ENCODE measurements at regions not wholly inside any gene's neighbourhood (a gene's known extent, or its start where the extent isn't known, plus 50 kb on each side); places are given as distances from the start of the nearest gene placed in this dataset.

DNA sequence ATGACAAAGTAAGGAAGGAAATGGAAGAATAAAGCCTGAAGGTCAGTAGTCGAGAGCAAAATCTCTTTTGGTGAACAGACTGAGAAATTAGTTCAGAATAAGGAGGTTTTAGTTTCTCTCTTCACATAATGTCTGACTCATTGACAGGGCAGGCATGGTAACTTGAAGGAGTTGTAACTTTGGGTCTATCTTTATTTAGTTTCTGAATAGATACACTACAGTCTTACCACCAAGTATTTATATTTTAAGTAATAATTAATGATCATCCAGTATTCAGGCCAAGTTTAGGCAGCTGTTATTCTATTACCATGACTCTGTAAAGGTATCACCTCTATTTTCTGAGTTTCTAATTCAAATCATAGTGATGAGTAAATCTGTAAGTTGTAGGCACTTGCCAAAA, 219.9 kb downstream of the SPRY2 start:
- no peak for DNase-seq

GRCh38 chr13:80118506-80118905, 222.4 kb downstream of the SPRY2 start:
- DNase-seq = no peak

GRCh38 chr13:80118099-80118498, 222.8 kb downstream of the SPRY2 start:
- DNase-seq = no peak

DNA sequence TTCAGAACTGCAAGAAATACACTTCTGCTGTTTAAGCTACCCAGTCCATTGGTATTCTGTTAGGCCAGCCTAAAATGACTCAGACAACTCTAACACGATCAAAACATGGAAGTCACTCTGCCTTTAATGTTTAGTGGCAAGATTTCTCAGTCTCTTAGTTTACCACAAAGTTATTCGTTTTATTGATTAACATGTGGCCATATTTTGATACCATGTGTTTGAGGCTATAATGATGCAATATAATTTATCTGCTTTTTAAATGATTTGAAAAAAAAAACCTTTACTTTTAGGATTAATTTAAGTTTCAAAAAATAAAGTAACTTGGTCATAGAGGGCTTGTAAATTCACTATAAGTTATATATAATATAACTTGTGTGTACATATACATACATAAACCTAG, 223.4 kb downstream of the SPRY2 start:
- no peak for DNase-seq

DNA sequence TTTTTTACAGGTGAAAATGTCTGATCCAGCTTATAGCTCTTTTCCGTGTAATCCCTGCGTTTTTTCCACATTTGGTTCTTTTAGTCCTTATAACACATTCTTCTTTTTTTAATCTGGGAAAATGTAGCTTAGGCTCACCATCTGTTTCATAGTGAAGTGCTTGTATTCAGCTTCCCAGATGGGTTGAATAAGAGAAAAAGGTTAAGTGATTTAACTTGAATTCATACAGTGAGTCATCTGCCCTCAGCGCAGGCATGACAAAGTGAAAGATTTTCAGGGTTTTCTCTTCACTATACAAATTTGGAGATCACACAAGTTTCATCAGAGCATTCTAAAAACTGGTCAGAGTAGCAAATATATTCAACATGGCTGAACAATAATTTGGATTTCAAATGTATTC, 224.8 kb downstream of the SPRY2 start:
- no peak for DNase-seq

- DNase-seq = no peak
Observed at GRCh38 chr13:80115616-80116015, 225.3 kb downstream of the SPRY2 start.

- no peak for DNase-seq
Observed at GRCh38 chr13:80113714-80114454, 227.0 kb downstream of the SPRY2 start.

GRCh38 chr13:80109303-80109702, 231.6 kb downstream of the SPRY2 start:
- no peak for DNase-seq

GRCh38 chr13:80105350-80105749, 235.6 kb downstream of the SPRY2 start:
- DNase-seq = no peak

DNA sequence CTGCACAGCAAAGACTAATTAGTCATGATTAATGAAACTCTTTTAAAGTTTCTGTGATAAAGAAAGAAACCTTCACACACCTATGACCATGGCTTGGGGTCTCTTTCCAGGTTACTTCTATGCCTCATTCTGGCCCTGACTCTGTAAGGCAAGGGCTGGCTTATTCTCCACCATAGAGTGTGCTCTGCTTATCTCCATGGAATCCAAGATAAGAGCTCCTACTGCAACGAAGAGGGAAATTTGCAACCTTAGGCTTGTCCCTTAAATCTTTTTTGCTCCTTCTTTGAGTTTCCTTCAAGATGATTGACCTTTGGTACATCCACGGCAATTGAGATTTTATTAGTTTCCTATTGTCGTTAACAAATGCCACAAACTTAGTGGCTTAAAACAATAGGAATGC, 239.9 kb downstream of the SPRY2 start:
- no peak for DNase-seq

GRCh38 chr13:80100636-80101035, 240.3 kb downstream of the SPRY2 start:
- no peak for DNase-seq

- no peak for DNase-seq
Observed at GRCh38 chr13:80097561-80097960, 243.4 kb downstream of the SPRY2 start.

DNA sequence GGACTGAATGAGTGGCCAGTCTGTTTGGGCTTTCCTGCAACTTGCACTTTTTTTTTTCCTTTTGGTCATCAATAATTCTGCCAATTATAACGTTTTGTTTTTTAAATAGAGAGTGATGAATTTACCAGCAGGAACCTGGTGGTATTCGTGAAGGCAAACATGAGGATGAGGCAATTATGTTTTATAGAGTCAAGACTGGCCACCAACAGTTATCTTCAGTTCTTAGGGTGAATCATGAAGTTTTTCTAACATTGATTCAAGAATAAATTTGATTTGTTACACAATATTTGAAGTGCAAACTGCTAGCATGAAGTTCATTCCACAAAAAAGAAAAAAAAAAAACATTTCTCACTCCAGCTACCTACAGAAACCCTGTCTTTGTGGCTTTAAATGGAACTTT, 244.5 kb downstream of the SPRY2 start:
- DNase-seq = no peak

- no peak for DNase-seq
Observed at GRCh38 chr13:80094526-80094925, 246.4 kb downstream of the SPRY2 start.

GRCh38 chr13:80093888-80094287, 247.0 kb downstream of the SPRY2 start:
- no peak for DNase-seq

DNA sequence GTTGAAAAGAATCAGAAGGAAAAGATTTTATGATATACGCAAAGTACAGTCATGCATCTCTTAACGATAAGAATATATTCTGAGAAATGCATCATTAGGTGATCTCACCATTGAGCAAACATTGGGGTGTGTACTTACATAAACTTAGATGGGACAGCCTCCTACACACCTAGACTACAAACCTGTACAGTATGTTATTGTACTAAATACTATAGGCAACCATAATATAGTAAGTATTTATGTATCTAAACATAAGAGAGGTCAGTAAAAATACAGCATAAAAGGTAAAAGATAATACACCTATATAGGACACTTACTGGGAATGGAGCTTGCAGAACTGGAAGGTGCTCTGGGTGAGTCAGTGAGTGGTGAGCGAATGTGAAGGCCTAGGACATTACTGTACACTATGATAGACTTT, 254.6 kb downstream of the SPRY2 start:
- no peak for DNase-seq

- DNase-seq = no peak
Observed at GRCh38 chr13:80083853-80084676, 256.9 kb downstream of the SPRY2 start.

DNA sequence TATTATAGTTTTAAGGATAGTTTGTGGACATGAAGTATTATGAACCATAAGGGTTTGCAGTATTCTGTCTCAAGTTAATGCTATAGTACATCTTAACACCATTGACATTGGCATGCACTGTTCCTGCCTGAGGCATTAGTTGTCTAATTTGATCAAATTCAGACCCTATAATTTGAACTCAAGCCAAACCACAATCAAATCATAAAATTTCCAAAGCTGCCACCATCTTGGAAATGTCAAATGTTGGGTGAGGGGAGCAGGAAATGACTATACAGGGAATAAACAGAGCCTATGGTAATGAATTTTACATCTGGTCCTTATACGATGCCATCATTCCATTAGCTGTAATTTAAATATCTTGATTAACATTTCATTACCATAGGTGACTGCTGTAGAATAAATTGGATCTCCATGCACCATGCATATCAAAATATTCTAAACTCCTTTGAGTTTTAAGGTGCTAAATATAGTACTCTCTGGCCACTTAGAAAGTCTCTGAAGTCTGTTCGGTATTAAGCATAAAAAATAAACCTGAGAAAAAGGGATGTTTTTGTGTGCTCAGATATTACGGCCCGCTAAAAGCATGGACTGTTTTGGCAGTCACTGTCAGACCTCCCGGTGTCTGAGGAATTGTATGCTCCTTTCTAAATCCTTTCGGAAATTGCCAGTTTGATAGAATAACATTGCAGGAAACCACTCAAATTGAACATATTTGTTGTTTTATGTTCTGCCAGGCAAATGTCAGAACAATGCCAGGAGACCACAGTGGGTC, 257.7 kb downstream of the SPRY2 start:
- DNase-seq = no peak

- no peak for DNase-seq
Observed at GRCh38 chr13:80082396-80083080, 258.4 kb downstream of the SPRY2 start.

- DNase-seq = no peak
Observed at GRCh38 chr13:80074811-80075210, 266.1 kb downstream of the SPRY2 start.

DNA sequence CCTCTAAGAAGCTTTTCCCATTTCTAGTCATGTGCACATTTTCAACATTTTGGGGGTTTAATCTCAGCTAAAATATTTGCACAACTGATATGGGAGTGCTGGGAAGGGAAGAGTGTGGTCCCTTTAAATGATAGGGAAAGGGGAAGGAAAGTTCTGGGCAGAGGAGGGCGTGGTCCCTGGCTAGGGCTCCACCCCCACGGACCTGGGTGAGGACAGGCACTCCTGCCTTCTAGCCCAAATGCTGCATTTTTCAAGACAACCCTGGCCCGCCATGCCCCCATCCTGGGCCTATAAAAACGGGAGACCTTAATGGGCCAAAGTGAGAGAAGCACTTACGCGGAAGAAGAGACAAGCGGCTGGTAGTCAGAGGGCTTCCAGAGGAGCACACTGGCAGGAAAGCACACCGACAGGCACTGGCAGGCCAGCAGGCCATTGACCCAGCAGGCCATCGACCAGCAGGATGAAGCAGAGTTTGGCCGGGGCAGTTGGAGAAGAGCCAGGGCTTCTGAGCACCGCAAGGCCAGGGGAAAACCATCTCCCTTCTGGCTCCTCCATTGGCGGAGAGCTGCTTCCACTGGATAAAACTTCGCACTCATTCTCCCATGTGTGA, 266.7 kb downstream of the SPRY2 start:
- no peak for DNase-seq

- no peak for DNase-seq
Observed at GRCh38 chr13:80072231-80072630, 268.7 kb downstream of the SPRY2 start.
